NCI-H2029 (cell line): ENCODE measurements at regions not wholly inside any gene's neighbourhood (a gene's known extent, or its start where the extent isn't known, plus 50 kb on each side); places are given as distances from the start of the nearest gene placed in this dataset.

Source experiments
- DNase-seq: peaks from one replicate; lab custom pipeline; 2025; lab: John Stamatoyannopoulos, UW

DNA sequence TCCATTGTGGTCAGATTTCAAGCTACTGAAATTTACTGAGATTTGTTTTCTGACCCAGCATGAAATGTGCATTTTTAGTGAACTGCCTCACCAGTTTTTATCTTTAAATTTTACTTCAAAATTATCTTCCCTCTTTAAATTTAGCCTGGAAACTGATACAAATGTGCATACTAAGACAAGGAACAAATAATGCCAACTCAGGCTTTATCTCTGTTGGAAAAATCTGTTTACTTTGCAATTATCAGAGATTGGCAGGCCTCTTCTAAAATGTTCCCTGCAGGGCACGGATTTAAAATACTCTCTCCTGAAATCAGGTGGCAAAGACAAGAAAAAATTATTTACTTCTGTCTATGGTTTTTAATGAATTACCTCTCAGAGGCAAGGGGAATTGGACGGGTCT lies 151.0 kb upstream of the PTCH1 start:
- no peak for DNase-seq

DNA sequence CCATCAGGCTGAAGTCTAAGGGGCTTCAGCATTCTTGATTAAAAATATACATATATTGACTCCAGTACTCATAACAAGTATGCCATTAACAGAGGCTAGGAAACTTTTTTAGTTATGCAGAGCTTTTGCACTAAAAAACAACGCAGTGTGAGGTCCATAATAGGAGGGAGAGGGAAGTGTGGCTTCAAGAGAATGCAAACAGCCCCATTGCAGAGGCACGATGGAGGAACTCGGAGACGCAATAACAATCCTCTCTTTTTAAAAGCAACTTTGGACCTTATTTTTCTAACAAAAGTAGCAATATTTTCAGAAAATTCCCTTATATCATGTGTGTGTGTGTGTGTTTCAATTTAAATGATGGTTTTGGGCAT lies 150.0 kb upstream of the PTCH1 start:
- no peak for DNase-seq

DNA sequence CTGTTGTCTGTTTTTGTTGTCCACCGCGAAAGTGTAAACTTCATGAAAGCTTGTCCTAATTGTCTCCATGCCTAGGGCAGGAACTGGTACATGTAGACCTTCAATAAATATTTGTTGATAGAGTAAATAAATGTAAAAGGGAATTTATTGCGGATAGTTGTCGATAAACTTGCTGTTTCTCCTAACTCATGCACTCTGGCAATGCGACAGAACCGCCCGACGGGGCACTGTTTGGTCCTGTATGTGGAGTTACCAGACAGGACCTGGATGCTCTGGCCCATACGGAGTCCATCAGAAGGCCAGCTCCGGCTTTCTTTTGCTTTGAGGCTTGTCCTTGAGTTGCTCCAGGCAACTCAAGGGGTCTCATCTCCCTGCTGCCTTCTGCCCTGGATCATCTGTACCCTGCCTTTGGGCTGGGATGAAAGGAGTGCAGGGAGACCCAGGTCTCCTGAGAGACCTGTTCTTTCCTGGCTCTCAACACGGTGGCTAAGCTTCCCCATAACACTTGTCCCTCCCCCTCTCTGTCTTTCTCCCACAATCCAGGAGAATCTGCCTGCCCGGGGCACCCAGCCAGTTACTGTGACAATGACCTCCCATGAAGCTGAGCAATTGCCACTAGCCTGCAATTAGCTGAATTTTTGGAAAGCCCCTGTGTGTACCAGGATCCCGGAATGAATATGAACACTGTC lies 149.5 kb upstream of the PTCH1 start:
- DNase-seq = no peak

DNA sequence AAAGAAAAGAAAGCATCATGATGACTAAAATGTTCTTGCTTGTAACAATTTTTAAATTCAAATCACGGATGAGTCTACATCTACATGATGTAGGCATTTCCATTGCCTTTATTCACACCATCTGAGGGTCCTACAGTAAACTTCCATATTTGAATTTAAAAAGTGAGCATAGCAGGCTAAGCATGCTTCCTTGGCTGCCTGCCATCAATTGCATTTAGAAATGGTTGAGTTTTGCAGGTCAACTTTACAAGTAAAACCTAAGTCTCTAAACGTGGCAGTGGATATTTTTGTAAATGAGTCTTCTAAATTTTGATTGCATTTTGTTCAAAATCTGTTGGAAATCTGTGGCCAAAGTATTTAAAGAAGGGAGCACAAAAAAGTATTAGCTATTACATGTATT lies 136.5 kb upstream of the PTCH1 start:
- DNase-seq = no peak

DNA sequence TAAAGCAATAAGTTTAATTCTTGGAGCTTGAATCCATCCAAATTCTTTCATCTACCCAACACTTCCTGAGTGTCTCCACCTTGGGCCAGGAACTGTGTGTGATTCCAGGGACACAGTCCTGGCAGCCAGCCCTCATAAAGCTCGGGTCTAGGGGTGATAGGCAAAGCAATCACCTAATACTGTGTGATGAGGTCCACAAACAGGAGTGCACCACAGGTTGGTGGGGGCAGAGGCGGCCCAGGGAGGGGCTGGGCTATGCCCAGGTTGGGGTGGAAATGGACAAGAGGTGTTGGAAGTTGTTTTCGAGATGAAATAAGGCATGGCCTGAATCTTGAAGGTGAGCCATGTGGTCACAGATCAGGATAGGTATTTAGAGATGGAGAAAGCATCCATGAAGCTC lies 133.9 kb upstream of the PTCH1 start:
- no peak for DNase-seq

DNA sequence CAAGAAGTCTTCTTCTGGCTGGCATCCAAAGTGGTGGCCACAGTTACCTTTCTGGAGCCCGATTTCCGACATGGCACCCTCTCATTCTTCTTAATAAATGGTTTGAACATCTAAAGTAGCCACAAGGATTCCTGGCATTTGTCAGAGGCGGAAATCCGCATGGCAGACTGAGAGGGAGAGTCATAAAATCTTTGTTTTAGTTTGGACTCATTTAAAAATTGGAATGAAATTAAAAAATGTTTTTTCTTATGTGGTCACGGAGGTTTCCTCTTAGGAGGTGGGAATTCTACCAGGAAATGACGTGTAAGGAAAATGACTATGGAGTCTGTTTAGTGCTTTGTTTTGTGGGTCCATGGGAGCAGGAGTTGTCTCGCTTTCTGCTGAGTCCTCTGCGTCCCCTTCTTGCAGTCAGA lies 133.0 kb upstream of the PTCH1 start:
- no peak for DNase-seq

DNA sequence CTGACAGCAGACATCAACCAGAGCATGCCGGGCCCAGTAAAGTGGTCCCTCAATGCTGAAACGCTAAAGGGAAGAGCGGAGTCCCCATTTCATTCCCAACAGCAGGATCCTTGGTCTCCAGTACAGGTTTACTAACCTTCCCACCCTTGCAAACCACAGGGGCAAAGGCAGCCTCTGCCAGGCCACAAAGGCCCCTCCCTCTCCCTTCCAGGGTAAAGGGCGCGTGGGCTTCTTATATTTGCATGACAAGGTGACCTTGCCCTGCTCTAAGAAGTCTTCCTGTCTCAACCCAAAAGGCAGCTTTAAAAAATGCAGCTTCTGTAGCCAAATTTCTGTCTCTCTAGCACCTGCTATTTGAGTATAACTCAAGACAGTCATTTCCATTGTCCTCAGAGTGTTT lies 131.5 kb upstream of the PTCH1 start:
- no peak for DNase-seq

DNA sequence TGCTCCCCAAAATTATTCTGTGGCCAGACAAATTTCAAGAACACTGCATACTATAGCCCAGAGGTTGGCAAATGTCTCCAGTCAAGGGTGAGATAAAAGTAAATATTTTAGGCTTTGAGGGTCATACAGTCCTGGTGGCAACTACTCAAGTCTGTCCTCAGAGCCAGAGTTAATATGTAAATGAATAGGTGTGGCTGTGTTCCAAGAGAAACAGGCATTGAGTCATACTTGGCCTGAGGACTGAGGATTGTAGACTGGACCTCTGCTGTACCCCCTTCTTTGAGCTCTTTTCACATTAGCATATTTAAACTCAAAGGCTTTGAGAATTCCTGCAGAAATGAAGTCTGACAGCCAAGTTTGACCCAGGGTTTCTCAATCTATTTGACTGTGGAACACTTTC lies 129.2 kb upstream of the PTCH1 start:
- DNase-seq = peak; percentile 42

DNA sequence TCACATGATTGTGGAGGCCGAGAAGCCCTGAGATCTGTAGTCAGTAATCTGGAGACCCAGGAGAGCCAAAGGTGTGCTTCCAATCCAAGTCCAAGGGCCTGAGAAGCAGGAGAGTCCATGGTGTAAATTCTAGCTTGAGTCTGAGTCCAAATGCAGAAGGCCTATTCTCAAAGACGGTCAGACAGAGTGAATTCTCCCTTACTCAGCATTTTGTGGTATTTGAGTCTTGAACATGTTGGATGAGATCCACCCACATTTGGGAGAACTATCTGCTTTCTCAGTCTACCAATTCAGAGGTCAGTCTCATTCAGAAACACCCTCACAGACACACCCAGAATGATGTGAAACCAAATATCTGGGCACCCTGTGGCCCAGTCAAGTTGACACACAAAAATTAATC lies 128.8 kb upstream of the PTCH1 start:
- DNase-seq = no peak

DNA sequence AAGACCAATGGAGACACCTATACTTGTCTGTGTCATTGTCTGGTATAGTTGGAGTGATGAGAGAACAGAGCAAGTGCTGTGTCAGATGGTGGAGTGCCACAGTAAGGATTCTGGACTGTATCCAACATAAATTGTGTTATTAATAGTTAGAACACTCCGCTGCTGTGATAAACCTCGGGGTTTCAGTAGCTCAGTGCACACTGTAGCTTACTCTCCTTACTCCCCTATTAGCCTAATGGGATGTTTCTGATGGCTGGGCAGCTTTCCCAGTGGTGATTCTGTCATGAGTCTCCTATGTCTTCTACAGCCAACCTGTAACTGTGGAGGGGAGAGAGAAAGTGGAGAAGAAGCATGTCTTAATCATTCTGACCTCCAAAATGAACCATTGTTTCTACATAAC lies 127.6 kb upstream of the PTCH1 start:
- no peak for DNase-seq

DNA sequence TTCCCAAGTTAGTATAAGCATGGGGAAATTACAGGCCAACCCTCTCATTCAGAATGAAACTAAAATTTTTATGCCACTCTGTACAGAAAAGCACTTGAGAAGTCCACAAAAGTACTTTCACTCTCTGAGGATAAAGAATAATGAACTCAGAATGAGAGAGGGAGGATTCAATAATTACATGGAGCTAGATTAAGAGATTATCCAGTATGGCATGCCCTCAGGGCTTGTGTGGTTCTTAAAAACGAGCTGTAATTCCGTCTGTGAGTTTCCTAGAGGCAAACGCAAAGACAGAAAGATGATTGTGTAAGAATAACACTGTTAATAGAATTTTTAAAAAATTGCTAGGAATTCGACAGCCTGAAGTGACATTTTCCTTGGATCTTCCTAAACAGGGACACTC lies 126.8 kb upstream of the PTCH1 start:
- no peak for DNase-seq

DNA sequence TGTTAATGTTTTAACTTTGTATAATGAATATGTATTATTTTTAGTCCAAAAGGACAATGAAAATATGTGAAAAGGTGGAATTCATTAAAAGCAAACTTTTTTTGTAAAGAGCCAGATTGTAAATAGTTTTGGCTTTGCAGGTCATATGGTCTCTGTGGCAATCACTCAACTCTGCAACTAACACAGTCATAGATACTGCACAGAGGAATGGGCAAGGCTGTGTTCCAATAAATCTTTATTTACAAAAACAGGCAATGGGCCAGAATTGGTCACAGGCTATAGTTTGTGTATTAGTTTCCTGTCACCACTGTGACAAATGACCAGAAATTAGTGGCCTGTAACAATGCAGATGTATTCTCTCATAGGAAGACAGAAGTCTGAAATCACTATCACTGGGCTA lies 125.4 kb upstream of the PTCH1 start:
- no peak for DNase-seq

DNA sequence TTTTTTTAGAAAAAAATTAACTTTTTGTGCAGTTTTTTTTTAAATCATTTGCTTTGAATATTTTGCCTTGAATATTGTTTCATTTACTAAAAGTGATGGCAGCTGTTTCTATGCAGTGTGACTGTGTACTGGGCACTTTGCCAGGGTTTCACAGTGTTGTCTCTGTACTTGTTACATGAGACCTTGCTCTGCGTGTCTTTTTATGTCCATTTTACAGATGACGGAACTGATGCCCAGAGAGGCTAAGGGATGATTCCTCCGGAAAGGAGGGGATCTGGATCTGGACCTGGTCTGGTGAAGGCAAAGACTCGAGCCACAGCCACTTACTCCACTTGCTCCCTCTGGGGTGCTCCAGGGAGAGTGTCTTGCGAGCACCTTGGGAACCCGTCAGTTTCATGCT lies 124.8 kb upstream of the PTCH1 start:
- peak; percentile 65 for DNase-seq

DNA sequence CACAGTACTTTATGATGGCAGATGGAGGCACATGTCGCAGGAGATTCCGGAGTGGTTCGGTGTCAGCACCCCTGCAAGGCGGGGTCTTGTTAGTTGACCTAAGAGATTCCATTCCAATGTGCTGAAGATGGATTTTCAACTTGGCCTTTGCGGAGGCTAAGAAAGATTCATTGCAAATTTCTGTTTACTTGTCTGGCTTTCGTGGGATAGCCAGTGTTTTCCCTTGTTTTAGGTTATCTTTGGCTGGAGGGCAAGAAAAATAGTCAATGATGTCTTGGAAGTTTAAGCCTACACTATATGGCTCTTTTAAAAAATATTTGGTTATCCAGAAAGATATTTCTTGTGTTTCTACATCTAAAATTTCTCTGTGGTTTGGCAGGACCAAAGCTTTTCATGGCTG lies 123.6 kb upstream of the PTCH1 start:
- no peak for DNase-seq

DNA sequence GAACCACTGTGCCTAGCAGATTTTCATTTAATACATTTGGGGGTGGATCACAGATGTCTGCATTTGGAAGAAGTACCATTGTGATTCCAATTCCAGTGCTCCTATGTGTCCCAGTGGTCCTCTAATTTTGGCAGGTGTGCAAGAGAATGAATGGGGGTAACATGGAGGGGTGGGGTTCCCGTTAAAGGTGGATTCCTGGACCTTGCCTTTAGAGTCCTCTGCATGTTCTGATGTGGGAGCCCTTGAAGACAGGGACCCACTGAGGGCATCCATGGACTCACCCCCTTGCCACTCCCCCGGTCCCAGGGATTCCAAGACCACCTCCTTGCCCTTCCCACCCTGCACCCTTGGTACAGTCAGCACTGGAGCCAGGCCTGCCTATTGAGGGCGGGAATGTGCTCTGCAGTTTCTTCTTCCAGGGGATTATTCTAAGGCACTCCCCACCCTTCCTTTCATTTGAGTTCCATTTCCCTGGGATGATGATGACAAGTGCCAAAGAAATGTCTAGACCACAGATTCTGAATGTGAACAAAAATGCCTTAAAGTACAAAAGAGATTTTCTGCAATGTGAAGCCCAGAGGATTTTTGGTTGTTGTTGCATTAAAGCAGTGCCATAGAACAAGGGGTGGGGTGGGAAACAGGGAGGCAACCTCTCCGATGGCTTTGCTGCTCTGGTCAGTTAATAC lies 119.4 kb upstream of the PTCH1 start:
- DNase-seq = no peak

DNA sequence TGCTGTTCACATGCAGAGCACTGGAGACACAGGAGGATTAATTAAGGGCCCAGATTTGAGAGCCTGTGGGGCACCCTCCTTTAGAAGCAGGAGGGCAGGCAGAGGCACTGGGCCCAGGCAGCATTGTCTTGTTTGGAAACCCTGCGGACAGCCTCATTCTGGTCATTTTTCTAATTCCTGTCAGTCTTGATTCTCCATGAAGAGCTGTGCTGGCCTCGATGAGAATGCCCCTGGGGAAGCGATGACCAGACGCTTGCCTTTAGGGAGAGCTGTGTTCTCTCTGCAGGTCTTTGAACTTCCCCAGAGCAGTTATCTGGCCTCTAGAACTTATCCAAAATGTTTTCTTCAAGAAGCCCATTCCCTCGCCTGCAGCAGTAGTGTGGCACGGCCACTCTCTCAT lies 117.8 kb upstream of the PTCH1 start:
- no peak for DNase-seq

DNA sequence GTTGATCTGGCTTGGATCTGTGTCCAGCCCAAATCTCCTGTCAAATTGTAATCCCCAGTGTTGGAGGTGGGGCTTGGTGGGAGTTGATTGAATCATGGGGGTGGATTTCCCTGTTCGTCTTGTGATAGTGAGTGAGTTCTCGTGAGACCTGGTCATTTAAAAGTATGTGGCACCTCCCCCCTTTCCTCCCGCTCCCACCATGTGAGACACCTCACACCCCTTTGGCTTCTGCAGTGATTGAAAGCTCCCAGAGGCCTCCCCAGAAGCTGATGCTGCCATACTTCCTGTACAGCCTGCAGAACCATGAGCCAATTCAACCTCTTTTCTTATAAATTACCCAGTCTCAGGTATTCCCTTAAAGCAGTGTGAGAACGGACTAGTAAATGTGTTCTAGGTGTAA lies 117.3 kb upstream of the PTCH1 start:
- no peak for DNase-seq

DNA sequence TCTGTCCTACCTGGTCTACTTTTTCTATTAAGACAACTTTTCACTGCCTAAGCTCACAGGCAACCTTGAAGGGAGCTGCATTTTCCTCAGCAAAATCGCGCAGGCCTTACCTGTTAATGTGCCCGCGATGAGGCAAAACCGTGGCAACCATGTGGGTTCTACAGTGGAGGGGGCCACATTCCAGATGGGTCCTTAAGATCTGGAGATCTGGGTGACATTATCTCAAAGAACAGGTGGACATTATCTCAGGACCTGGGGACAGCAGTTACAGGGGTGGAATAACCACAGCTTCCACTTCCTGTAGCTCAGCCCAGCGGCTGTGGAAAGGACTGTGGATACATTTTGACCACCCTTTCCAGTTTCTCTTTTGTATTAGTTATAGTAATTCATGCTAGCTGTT lies 112.8 kb upstream of the PTCH1 start:
- DNase-seq = no peak

DNA sequence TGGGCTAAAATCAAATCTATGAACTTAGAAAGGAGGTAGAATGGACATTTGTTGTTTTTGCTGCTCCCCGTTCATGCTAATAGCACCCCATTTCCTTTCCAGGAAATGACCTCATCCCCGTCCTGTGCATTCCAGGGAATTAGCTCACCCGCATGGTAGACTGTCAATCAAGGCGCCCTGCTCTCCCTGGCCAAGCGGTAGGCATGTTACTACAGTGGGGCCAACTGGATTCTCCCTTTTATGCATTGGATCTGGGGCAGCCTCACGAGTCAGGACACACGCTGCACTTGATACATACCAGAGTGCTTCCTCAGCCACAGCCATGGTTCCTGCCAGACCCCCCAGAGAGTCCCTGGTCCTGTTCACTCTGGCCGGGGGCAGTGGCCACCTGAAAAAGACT lies 111.0 kb upstream of the PTCH1 start:
- DNase-seq = no peak

DNA sequence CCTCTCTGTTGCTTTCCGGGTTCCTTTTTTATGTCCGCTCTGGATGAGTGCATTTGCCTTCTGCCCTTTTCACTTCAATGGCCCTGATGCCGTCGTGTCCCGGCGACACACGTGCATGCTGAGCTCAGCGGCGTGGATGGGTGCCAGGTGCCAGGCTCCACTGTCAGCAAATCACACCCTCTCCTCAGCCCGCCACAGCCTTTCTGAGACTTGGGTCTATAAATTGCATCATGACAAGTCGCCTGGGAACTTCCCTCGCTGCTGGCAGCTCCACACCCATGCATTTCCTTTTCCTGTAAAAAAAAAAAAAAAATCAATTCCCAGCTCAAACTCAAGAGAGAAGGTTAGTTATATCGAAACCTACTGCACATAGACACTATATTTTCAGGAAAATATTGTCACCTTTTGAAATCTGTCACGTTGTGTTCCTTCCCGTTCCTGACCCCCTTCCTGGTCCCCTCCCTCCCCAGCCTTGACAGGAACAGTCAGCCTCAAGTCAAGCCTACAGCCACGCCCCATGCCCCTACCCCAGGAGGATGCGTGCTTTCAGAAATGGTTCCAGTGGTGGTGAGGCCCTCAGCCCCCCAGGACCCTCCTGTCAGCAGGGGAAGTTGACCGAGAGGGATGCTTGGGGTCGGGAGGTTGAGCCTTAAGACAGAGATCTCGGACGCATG lies 110.3 kb upstream of the PTCH1 start:
- peak; percentile 48 for DNase-seq

DNA sequence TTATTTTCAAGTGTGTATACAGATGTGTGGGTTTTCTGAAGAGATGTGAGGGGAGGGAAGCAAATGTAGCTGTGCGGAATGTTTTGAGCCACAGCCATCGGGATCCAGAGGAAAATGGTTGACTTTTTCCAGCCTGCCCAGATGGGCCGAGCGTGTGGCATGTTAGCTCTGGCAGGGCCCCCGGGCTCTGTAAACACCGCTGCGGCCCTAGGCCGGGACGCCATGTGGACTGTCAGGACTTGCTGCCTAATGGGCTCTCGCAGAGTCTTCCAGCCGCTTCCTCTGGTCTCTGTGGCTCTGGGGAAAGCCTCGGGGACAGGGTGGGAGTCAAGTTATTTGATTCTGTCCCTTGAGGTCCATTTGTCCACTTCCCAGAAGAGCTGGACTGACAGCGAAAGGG lies 109.6 kb upstream of the PTCH1 start:
- no peak for DNase-seq

DNA sequence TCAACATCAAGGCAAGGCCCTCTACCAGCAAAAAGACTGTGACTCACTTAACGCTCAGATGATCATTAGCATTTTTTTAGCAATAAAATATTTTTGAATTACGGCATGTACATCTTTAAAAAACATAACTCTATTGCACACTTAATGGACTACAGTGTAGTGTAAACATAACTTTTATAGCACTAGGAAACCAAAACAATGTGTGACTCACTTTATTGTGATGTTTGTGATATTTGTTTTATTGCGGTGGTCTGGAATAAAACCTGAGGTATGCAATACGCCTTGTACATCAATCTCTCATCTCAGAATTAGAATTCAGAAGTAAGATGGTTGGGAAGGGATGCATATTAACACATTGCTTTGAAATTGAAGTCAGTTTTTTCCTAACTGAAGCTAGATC lies 106.9 kb upstream of the PTCH1 start:
- DNase-seq = no peak

DNA sequence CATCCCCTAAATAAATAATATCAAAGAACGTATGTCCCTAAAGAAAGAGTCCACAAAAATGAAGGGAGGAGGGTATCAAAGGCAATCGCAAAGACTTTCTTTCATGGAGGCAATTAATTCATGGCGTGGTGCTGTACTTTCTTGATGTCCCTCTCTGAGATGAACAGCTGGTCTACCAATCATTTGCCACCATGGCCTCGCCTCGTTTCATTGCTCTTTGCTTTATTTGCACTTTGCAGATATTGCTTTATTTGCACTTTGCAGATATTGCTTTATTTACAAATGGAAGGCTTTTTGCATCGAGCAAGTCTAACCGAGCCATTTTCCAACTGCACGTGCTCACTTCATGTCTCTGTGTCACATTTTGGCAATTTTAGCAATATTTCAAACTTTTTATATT lies 104.0 kb upstream of the PTCH1 start:
- DNase-seq = no peak

DNA sequence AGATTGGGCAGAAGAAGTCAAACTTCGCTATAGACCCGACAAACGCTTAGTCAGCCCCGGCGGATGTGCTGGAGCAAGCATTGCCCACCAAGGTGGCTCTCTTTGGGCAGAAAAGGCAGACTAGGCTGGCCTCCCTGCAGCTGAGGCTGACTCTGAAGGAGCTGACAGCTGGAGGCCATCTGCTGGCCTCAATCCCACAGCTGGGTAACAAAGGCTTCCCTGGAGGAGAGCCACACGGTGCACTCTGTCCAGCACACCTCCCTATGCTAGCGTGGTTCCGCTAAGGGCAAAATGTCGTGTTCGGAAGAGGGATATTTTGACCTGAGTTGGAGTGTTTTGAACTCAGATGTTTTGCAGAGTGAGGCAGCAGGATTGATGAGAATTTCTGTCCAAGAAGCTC lies 103.5 kb upstream of the PTCH1 start:
- no peak for DNase-seq
